PC-9 (cell line): ENCODE measurements at regions not wholly inside any gene's neighbourhood (a gene's known extent, or its start where the extent isn't known, plus 50 kb on each side); places are given as distances from the start of the nearest gene placed in this dataset.

Source experiments
- BruUV-seq: library from RNA; stranded (reverse); fragments of 400-500 nt; replicated peaks from 2 replicates; lab custom pipeline; 2021; lab: Mats Ljungman, UMichigan
- CTCF ChIA-PET: fragments of 300-600 bp; sonication (Branson Sonifier 250); formaldehyde crosslinking; loops from one replicate; lab custom pipeline; 2022; ENCODE audit warnings: antibody characterized with exemption; lab: Charles Lee
- POLR2A ChIA-PET: fragments of 300-600 bp; sonication (Branson Sonifier 250); formaldehyde crosslinking; loops from one replicate; lab custom pipeline; 2022; ENCODE audit warnings: antibody characterized with exemption; ENCODE audit not compliant: unreplicated experiment; lab: Charles Lee
- DNase-seq, 2 experiments: peaks; one replicate each; pipeline versions ENCODE4 v3.0.0 to v3.0.0-alpha.2; 2015 to 2022; ENCODE audit warnings: mixed read lengths in 1 of 2
- H2AFZ ChIP-seq: fragments of 200-600 bp; sonication (generic); 2 replicates; pipeline ENCODE4 v1.8.1; 2017; ENCODE audit warnings: antibody characterized with exemption
- H3F3A ChIP-seq: fragments of 200-600 bp; sonication (generic); 2 replicates; pipeline ENCODE4 v1.8.1; 2017; ENCODE audit warnings: antibody characterized with exemption, mild to moderate bottlenecking, low read depth; ENCODE audit not compliant: insufficient read depth
- H3K27ac ChIP-seq: fragments of 200-600 bp; sonication (generic); 2 replicates; pipeline ENCODE4 v1.6.1; 2016; ENCODE audit warnings: mixed run types
- H3K27me3 ChIP-seq: fragments of 200-600 bp; sonication (generic); 2 replicates; pipeline ENCODE4 v1.6.1; 2016; ENCODE audit warnings: low read depth, mixed run types; ENCODE audit not compliant: insufficient read depth
- H3K36me3 ChIP-seq: fragments of 200-600 bp; sonication (generic); 2 replicates; pipeline ENCODE4 v1.6.1; 2016; ENCODE audit warnings: low read depth, mixed run types
- H3K4me1 ChIP-seq: fragments of 200-600 bp; sonication (generic); replicated peaks from 2 replicates; pipeline ENCODE4 v1.6.1; 2016; ENCODE audit warnings: mixed run types; ENCODE audit not compliant: insufficient read depth
- H3K4me2 ChIP-seq: fragments of 200-600 bp; sonication (generic); 2 replicates; pipeline ENCODE4 v1.6.1; 2017; ENCODE audit warnings: mixed run types
- H3K4me3 ChIP-seq: fragments of 200-600 bp; sonication (generic); 2 replicates; pipeline ENCODE4 v1.6.1; 2016; ENCODE audit warnings: mixed run types
- H3K79me2 ChIP-seq: fragments of 200-600 bp; sonication (generic); 2 replicates; pipeline ENCODE4 v1.6.1; 2017; ENCODE audit warnings: low read depth, mixed run types
- H3K9me2 ChIP-seq: fragments of 200-600 bp; sonication (generic); 2 replicates; pipeline ENCODE4 v1.8.1; 2017; ENCODE audit warnings: mild to moderate bottlenecking; ENCODE audit not compliant: insufficient read depth
- H3K9me3 ChIP-seq: fragments of 200-600 bp; sonication (generic); 2 replicates; pipeline ENCODE4 v1.8.1; 2016; ENCODE audit warnings: low read depth; ENCODE audit not compliant: insufficient read depth
- H4K20me1 ChIP-seq: fragments of 200-600 bp; sonication (generic); 2 replicates; pipeline ENCODE4 v1.8.1; 2017; ENCODE audit not compliant: insufficient read depth
- CTCF ChIP-seq: fragments of 200-600 bp; sonication (generic); conservative IDR thresholded peaks from 2 replicates; pipeline ENCODE4 v1.6.1; 2017; ENCODE audit warnings: mixed run types, antibody characterized with exemption, mild to moderate bottlenecking, moderate library complexity
- EZH2 ChIP-seq: fragments of 200-600 bp; sonication (generic); IDR thresholded peaks from 2 replicates; pipeline ENCODE4 v1.8.0; 2017; ENCODE audit warnings: antibody characterized with exemption, low read depth
- intact Hi-C: fragments of 100-400 bp; cut with micrococcal nuclease; formaldehyde crosslinking; loops from one replicate; pipeline ENCODE4 v1.10.0; 2022; ENCODE audit not compliant: unreplicated experiment

- Histone ChIP-seq H3K4me1 (no peaks in the 10 kb centered on the region), H3K4me3 (no peak overlapping the region), H3K9me3 (no peaks in the 10 kb centered on the region), H3K27ac (no peak overlapping the region), H3F3A (no peaks in the 10 kb centered on the region), H4K20me1 (no peaks in the 10 kb centered on the region), H3K4me2 (no peak overlapping the region), H3K9me2 (0 out of 2 replicates have a peak, but pooled peaks cover 4% of the 10 kb centered on the region), H3K27me3 (no peaks in the 10 kb centered on the region), H3K36me3 (no peaks in the 10 kb centered on the region), H2AFZ (no peak overlapping the region), H3K79me2 (no peaks in the 10 kb centered on the region)
- intact Hi-C loops: no loop called here
- no TSS peak for BruUV-seq
- DNase-seq: no peak
- ChIA-PET CTCF (no interaction called here), POLR2A (no interaction called here)
- no peak for TF ChIP-seq EZH2
- no peak for TF ChIP-seq CTCF
Measured at GRCh38 chr4:159980826-159981468, 878.1 kb downstream of the RAPGEF2 start.

GRCh38 chr4:159981469-159981856 is 878.6 kb downstream of the RAPGEF2 start:
- Histone ChIP-seq H3K4me1 (no peaks in the 10 kb centered on the region), H3K79me2 (no peaks in the 10 kb centered on the region), H3K27me3 (no peaks in the 10 kb centered on the region), H3K27ac (no peak overlapping the region), H2AFZ (no peak overlapping the region), H3K9me3 (no peaks in the 10 kb centered on the region), H3F3A (no peaks in the 10 kb centered on the region), H3K4me3 (no peak overlapping the region), H3K9me2 (0 out of 2 replicates have a peak, but pooled peaks cover 4% of the 10 kb centered on the region), H3K36me3 (no peaks in the 10 kb centered on the region), H4K20me1 (no peaks in the 10 kb centered on the region), H3K4me2 (no peak overlapping the region)
- no TSS peak for BruUV-seq
- no peak for DNase-seq
- CTCF ChIA-PET: interaction anchor here (0.6 kb wide), 1 partner anchor 8 kb away, joined by 6 read pairs; no protein-coding TSS in a partner anchor
- TF ChIP-seq EZH2 (no peak), CTCF (no peak)
- intact Hi-C loops: no loop called here
- POLR2A ChIA-PET: no interaction called here

- intact Hi-C loops: no loop called here
Measured at GRCh38 chr4:159983082-159983481, 880.2 kb downstream of the RAPGEF2 start.

More at GRCh38 chr4:159983082-159983481, 880.2 kb downstream of the RAPGEF2 start:
- DNase-seq: no peak
- Histone ChIP-seq H3K4me2 (no peak overlapping the region), H3K79me2 (no peaks in the 10 kb centered on the region), H2AFZ (no peak overlapping the region), H3K27me3 (no peaks in the 10 kb centered on the region), H3K4me3 (no peak overlapping the region), H3K4me1 (no peaks in the 10 kb centered on the region), H3F3A (no peaks in the 10 kb centered on the region), H3K36me3 (no peaks in the 10 kb centered on the region), H3K27ac (no peak overlapping the region), H3K9me3 (no peaks in the 10 kb centered on the region), H4K20me1 (no peaks in the 10 kb centered on the region), H3K9me2 (0 out of 2 replicates have a peak, but pooled peaks cover 4% of the 10 kb centered on the region)
- ChIA-PET POLR2A (no interaction called here), CTCF (no interaction called here)
- no TSS peak for BruUV-seq
- TF ChIP-seq EZH2 (no peak), CTCF (no peak)
